ENCODE measurements at regions not wholly inside any gene's neighbourhood (a gene's known extent, or its start where the extent isn't known, plus 50 kb on each side); places are given as distances from the start of the nearest gene placed in this dataset.
"Not testable (repeated sequence)": the region's sequence is repeated elsewhere in the genome, so short reads cannot be mapped to it uniquely, and the experiment has no call there.

GRCh38 chr5:175347027-175347426 lies 97.0 kb downstream of the DRD1 start:
- DNase-seq (ENCODE audit: low spot score) = no peak

- no peak for DNase-seq (ENCODE audit: low spot score)
Measured at GRCh38 chr5:175344331-175345195, 99.4 kb downstream of the DRD1 start.

- DNase-seq (ENCODE audit: low spot score) = no peak
Measured at GRCh38 chr5:175343308-175343707, 100.7 kb downstream of the DRD1 start.

- no peak for DNase-seq (ENCODE audit: low spot score)
Measured at GRCh38 chr5:175340180-175340579, 103.8 kb downstream of the DRD1 start.

- DNase-seq (ENCODE audit: low spot score) = no peak
Measured at GRCh38 chr5:175337680-175338079, 106.3 kb downstream of the DRD1 start.

GRCh38 chr5:175336781-175337180 lies 107.2 kb downstream of the DRD1 start:
- no peak for DNase-seq (ENCODE audit: low spot score)

- DNase-seq (ENCODE audit: low spot score) = no peak
Measured at GRCh38 chr5:175335691-175336090, 108.3 kb downstream of the DRD1 start.

- DNase-seq (ENCODE audit: low spot score) = not testable (repeated sequence)
Measured at GRCh38 chr5:175331173-175332036, 112.6 kb downstream of the DRD1 start.

GRCh38 chr5:175329976-175330375 lies 114.0 kb downstream of the DRD1 start:
- no peak for DNase-seq (ENCODE audit: low spot score)

GRCh38 chr5:175328687-175329086 lies 115.3 kb downstream of the DRD1 start:
- DNase-seq (ENCODE audit: low spot score) = no peak

GRCh38 chr5:175328176-175328575 lies 115.8 kb downstream of the DRD1 start:
- DNase-seq (ENCODE audit: low spot score) = no peak

- DNase-seq (ENCODE audit: low spot score) = no peak
Measured at GRCh38 chr5:175325681-175326080, 118.3 kb downstream of the DRD1 start.

GRCh38 chr5:175321927-175322532 lies 122.0 kb downstream of the DRD1 start:
- DNase-seq (ENCODE audit: low spot score) = no peak

GRCh38 chr5:175319199-175319598 lies 124.8 kb downstream of the DRD1 start:
- no peak for DNase-seq (ENCODE audit: low spot score)

- no peak for DNase-seq (ENCODE audit: low spot score)
Measured at GRCh38 chr5:175317872-175318271, 126.1 kb downstream of the DRD1 start.

- DNase-seq (ENCODE audit: low spot score) = no peak
Measured at GRCh38 chr5:175309218-175309810, 134.7 kb downstream of the DRD1 start.

- no peak for DNase-seq (ENCODE audit: low spot score)
Measured at GRCh38 chr5:175308701-175309100, 135.3 kb downstream of the DRD1 start.

- no peak for DNase-seq (ENCODE audit: low spot score)
Measured at GRCh38 chr5:175306381-175306780, 137.6 kb downstream of the DRD1 start.

- DNase-seq (ENCODE audit: low spot score) = no peak
Measured at GRCh38 chr5:175305251-175305650, 138.7 kb downstream of the DRD1 start.

- DNase-seq (ENCODE audit: low spot score) = no peak
Measured at GRCh38 chr5:175290379-175290778, 153.6 kb downstream of the DRD1 start.

GRCh38 chr5:175288048-175288621 lies 155.8 kb downstream of the DRD1 start:
- DNase-seq (ENCODE audit: low spot score) = peak; percentile 63

- no peak for DNase-seq (ENCODE audit: low spot score)
Measured at GRCh38 chr5:175286981-175287380, 157.0 kb downstream of the DRD1 start.
